ENCODE measurements at regions not wholly inside any gene's neighbourhood (a gene's known extent, or its start where the extent isn't known, plus 50 kb on each side); places are given as distances from the start of the nearest gene placed in this dataset.

GRCh38 chr1:192010406-192010805 is 147.9 kb upstream of the RGS18 start:
- no peak overlapping the region for H3K27ac ChIP-seq (ENCODE audit: insufficient read depth, low read length)
- no peaks in the 10 kb centered on the region for H3K4me1 ChIP-seq (ENCODE audit: control insufficient read depth, extremely low read depth, insufficient read depth, low read length)
- no peak overlapping the region for H3K9ac ChIP-seq (ENCODE audit: insufficient read depth, low read length)
- H4K20me1 ChIP-seq (ENCODE audit: control insufficient read depth, extremely low read depth, insufficient read depth, low read length), result no peaks in the 10 kb centered on the region
- H3K27me3 ChIP-seq (ENCODE audit: control insufficient read depth, insufficient read depth, low read length), result no peaks in the 10 kb centered on the region
- H3K9me3 ChIP-seq (ENCODE audit: control insufficient read depth, insufficient read depth, low read depth, low read length), result no peaks in the 10 kb centered on the region
- no peaks in the 10 kb centered on the region for H3K79me2 ChIP-seq (ENCODE audit: control insufficient read depth, insufficient read depth, low read length)
- H2AFZ ChIP-seq (ENCODE audit: low read length), result no peak overlapping the region
- no peak overlapping the region for H3K4me2 ChIP-seq (ENCODE audit: extremely low read depth, insufficient read depth, low read length)
- peak in 1 of 2 donors; percentile 88 for DNase-seq (ENCODE audit: low read depth in 2 of 2)
- no peak for TF ChIP-seq EZH2 (IDR thresholded peaks at IDR 0.05; ENCODE audit: low read length, missing control alignments)
- no peaks in the 10 kb centered on the region for H3K36me3 ChIP-seq (ENCODE audit: control insufficient read depth, insufficient read depth, low read length)
- H3K4me3 ChIP-seq (replicated peaks in 1 of 4; ENCODE audit: control extremely low read depth in 1 of 4, insufficient read depth in 1 of 4, low read depth in 3 of 4, low read length in 4 of 4), result no peak overlapping the region

DNA sequence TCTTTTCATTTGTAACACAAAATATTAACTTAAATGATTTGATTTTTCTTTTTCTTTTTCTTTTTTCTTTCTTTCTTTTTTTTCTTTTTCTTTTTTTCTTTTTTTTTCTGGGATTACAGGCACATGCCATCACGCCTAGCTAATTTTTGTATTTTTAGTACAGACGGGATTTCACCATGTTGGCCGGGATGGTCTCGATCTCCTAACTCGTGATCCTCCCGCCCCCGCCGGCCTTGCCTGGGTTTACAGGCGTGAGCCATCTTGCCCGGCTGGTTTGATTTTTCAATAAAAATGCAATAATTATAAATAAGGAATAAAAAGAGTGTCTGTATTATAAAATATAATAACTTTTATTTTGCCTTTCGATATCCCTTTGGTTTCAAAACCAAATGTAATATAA is 146.7 kb upstream of the RGS18 start:
- H3K9ac ChIP-seq (ENCODE audit: insufficient read depth, low read length), result no peak overlapping the region
- H3K27me3 ChIP-seq (ENCODE audit: control insufficient read depth, insufficient read depth, low read length), result no peaks in the 10 kb centered on the region
- H3K4me1 ChIP-seq (ENCODE audit: control insufficient read depth, extremely low read depth, insufficient read depth, low read length), result no peaks in the 10 kb centered on the region
- DNase-seq (ENCODE audit: low read depth in 2 of 2), result no peak
- H4K20me1 ChIP-seq (ENCODE audit: control insufficient read depth, extremely low read depth, insufficient read depth, low read length), result no peaks in the 10 kb centered on the region
- no peak overlapping the region for H3K27ac ChIP-seq (ENCODE audit: insufficient read depth, low read length)
- no peaks in the 10 kb centered on the region for H3K36me3 ChIP-seq (ENCODE audit: control insufficient read depth, insufficient read depth, low read length)
- H3K79me2 ChIP-seq (ENCODE audit: control insufficient read depth, insufficient read depth, low read length), result no peaks in the 10 kb centered on the region
- no peaks in the 10 kb centered on the region for H3K9me3 ChIP-seq (ENCODE audit: control insufficient read depth, insufficient read depth, low read depth, low read length)
- no peak overlapping the region for H3K4me2 ChIP-seq (ENCODE audit: extremely low read depth, insufficient read depth, low read length)
- no peak overlapping the region for H2AFZ ChIP-seq (ENCODE audit: low read length)
- no peak for TF ChIP-seq EZH2 (IDR thresholded peaks at IDR 0.05; ENCODE audit: low read length, missing control alignments)
- TF ChIP-seq, protein P1, sequence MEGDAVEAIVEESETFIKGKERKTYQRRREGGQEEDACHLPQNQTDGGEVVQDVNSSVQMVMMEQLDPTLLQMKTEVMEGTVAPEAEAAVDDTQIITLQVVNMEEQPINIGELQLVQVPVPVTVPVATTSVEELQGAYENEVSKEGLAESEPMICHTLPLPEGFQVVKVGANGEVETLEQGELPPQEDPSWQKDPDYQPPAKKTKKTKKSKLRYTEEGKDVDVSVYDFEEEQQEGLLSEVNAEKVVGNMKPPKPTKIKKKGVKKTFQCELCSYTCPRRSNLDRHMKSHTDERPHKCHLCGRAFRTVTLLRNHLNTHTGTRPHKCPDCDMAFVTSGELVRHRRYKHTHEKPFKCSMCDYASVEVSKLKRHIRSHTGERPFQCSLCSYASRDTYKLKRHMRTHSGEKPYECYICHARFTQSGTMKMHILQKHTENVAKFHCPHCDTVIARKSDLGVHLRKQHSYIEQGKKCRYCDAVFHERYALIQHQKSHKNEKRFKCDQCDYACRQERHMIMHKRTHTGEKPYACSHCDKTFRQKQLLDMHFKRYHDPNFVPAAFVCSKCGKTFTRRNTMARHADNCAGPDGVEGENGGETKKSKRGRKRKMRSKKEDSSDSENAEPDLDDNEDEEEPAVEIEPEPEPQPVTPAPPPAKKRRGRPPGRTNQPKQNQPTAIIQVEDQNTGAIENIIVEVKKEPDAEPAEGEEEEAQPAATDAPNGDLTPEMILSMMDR (conservative IDR thresholded peaks at IDR 0.05 in 1 of 2, IDR thresholded peaks at IDR 0.05 in 1 of 2; ENCODE audit: low read depth in 1 of 2, low read length in 2 of 2), result no peak
- no peak overlapping the region for H3K4me3 ChIP-seq (replicated peaks in 1 of 4; ENCODE audit: control extremely low read depth in 1 of 4, insufficient read depth in 1 of 4, low read depth in 3 of 4, low read length in 4 of 4)

DNA sequence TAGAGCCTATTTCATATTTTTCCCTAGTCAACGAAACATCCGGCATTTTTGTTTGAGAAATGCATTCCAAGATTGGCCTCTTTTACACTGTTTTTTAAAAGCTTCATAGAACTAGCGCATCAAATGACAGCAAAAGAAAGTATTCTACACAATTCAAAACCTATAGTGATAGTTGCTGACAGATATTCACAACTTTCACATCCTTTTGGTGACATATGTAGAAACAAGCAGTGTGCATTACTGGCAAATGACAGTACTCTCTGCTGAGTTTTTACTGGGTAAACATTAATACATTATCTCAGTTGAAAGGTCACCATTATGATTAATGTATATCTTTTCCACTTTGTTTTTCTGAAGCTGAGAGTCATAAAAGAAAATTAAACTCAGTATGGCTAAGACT is 135.4 kb upstream of the RGS18 start:
- H3K27ac ChIP-seq (ENCODE audit: insufficient read depth, low read length), result no peak overlapping the region
- no peaks in the 10 kb centered on the region for H3K9me3 ChIP-seq (ENCODE audit: control insufficient read depth, insufficient read depth, low read depth, low read length)
- H3K4me1 ChIP-seq (ENCODE audit: control insufficient read depth, extremely low read depth, insufficient read depth, low read length), result no peaks in the 10 kb centered on the region
- no peak overlapping the region for H3K4me3 ChIP-seq (replicated peaks in 1 of 4; ENCODE audit: control extremely low read depth in 1 of 4, insufficient read depth in 1 of 4, low read depth in 3 of 4, low read length in 4 of 4)
- H3K36me3 ChIP-seq (ENCODE audit: control insufficient read depth, insufficient read depth, low read length), result no peaks in the 10 kb centered on the region
- no peak overlapping the region for H2AFZ ChIP-seq (ENCODE audit: low read length)
- no peak overlapping the region for H3K9ac ChIP-seq (ENCODE audit: insufficient read depth, low read length)
- H3K79me2 ChIP-seq (ENCODE audit: control insufficient read depth, insufficient read depth, low read length), result no peaks in the 10 kb centered on the region
- H4K20me1 ChIP-seq (ENCODE audit: control insufficient read depth, extremely low read depth, insufficient read depth, low read length), result no peaks in the 10 kb centered on the region
- TF ChIP-seq, protein P1 (conservative IDR thresholded peaks at IDR 0.05 in 1 of 2, IDR thresholded peaks at IDR 0.05 in 1 of 2; ENCODE audit: low read depth in 1 of 2, low read length in 2 of 2), result no peak
- TF ChIP-seq EZH2 (IDR thresholded peaks at IDR 0.05; ENCODE audit: low read length, missing control alignments), result no peak
- no peaks in the 10 kb centered on the region for H3K27me3 ChIP-seq (ENCODE audit: control insufficient read depth, insufficient read depth, low read length)
- no peak overlapping the region for H3K4me2 ChIP-seq (ENCODE audit: extremely low read depth, insufficient read depth, low read length)
- DNase-seq (ENCODE audit: low read depth in 2 of 2), result no peak

Measured in fibroblast of lung (primary cell).